Right ventricle myocardium superior (tissue), 1 donor: ENCODE measurements at regions not wholly inside any gene's neighbourhood (a gene's known extent, or its start where the extent isn't known, plus 50 kb on each side); places are given as distances from the start of the nearest gene placed in this dataset.
A peak's percentile ranks its signal among the peaks of the same experiment; 100 is the strongest.
"Not testable (repeated sequence)": the region's sequence is repeated elsewhere in the genome, so short reads cannot be mapped to it uniquely, and the experiment has no call there.

Experiments used
- ATAC-seq: fragments of 200-7000 bp; cut with Tn5 transposase; one replicate; pipeline ENCODE4 v1.9.1; 2020; ENCODE audit warnings: mild to moderate bottlenecking; ENCODE audit not compliant: poor library complexity
- DNase-seq: peaks from one replicate; pipeline ENCODE4 v3.0.0-alpha.2; 2020
- intact Hi-C: fragments of 100-400 bp; cut with DNase I; formaldehyde crosslinking; loops from one replicate; pipeline ENCODE4 v1.11.2; 2022
- donor health status: DM: no; HTN: yes; CAD: no; lungs with severe emphysema.

DNA sequence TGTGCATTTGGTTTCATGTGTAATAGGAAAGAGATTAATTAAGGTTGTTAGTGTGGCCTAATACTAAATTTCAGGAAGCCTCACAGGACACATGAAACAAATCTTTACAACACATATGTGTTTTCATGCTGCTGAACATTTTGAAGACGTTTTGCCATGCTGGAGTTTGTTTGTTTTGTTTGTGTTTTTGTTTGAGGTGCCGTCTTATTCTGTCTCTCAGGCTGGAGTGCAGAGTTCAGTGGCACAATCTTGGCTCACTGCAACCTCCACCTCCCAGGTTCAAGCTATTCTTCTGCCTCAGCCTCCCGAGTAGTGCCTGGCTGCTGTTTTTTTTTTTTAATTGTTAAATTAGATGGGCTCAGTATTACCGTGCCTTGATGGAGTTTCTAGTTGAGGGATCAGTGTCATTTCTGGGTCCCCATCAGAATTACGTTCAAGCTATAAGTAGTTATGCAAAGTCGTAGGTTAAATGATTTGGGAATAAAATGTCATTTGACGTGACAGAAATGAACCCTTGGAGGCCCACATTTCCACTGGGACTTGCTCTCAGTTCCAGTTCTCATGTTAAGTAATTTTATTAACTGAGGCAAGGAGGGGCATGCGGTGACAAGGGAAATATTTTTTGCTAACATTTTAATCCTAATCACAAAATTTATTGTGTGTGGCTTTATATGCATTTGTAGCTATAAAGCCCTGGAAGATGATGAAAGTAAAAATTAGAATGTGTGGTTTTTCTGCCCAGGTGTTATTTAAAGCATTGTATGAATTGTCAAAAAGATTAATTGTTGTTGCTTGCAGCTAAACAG is 196.9 kb downstream of the TM9SF2 start:
- intact Hi-C loops, result no loop called here
- no peak for ATAC-seq
- no peak for DNase-seq

GRCh38 chr13:99695857-99696256 is 194.6 kb downstream of the TM9SF2 start:
- DNase-seq, result no peak
- intact Hi-C loops, result no loop called here
- ATAC-seq, result no peak

DNA sequence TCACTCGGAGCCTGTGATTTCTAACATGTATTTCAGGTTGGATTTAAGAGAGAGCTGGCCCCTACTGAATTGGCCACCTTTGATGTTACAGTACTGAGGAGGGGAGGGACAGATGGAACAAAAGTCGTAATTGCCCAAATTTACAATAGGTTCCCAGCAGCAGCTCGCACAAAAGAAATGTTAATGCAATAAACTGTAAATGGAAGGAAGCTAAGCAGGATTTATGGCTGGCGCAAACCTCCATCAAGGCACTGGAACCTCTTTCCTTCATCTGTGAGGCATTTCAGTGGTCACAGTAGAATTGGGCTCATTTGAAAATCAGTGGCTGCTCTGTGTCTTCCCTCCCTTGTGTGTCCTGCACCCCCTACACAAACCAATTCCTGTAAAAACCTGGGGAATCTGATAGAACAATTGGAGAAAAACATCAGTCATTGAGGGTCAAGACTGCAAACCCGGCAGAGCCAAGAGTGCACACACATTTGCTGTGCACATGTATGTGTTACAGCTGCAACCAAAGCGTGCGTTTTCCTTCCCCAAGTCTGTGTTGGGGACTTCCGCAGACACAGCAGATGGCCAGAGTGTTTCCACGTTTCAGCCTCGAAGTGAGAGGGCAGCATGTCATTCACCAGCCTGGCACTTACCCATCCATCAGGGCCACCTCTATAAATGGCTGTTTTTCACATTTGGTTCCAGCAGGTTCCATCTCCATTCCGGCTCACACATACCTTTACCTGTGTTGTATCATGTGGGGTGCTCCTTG is 192.8 kb downstream of the TM9SF2 start:
- DNase-seq (no peak), ATAC-seq (no peak)
- intact Hi-C loops, result no loop called here

- intact Hi-C loops, result no loop called here
- ATAC-seq, result no peak
- no peak for DNase-seq
These were observed 192.1 kb downstream of the TM9SF2 start for GRCh38 chr13:99693351-99693750.

GRCh38 chr13:99692854-99693253 is 191.6 kb downstream of the TM9SF2 start:
- no peak for DNase-seq
- ATAC-seq, result no peak
- intact Hi-C loops, result no loop called here

DNA sequence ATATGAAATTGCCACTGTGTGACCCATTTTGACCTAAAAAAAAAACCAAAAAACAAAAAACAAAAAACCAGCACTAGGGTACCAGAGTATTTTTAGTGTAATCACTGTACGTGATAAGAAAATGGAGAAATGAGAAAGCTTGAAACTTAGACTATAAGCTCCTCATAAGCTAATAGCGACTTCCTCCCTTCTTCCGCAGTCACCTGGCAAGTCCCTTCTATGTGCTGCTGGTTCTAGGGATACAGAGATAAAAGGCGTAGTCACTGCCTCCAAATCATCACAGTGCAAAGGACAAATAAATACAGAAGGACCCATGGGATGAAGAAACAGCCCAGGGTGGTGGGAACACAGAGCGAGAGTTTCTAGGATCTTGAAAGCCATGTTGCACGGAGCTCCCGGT is 190.3 kb downstream of the TM9SF2 start:
- intact Hi-C loops, result no loop called here
- DNase-seq (no peak), ATAC-seq (no peak)

GRCh38 chr13:99690426-99691174 is 189.3 kb downstream of the TM9SF2 start:
- intact Hi-C loops, result no loop called here
- no peak for ATAC-seq
- no peak for DNase-seq

DNA sequence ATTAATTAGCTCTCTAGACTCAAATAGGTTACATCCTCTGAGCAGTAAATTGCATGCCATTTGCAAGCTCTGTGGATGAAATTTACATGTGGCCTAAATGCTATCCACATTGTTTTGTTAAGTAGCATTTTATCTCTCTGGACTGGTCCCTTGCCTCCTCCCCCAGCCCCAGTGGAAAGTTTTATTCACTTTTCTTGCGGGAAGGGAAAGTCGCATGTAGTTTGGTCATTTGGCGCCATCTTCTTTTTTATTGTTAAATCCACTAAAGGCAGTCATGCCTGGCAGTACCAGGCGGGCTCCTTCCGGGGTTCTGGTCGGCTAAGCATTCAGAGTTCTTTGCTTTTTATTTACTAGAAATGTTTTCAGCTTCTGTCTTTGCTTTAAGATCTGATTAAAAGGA is 188.7 kb downstream of the TM9SF2 start:
- ATAC-seq (no peak), DNase-seq (no peak)
- intact Hi-C loops, result no loop called here

GRCh38 chr13:99688776-99689175 is 187.5 kb downstream of the TM9SF2 start:
- no peak for DNase-seq
- no peak for ATAC-seq
- intact Hi-C loops, result no loop called here

GRCh38 chr13:99687723-99688397 is 186.6 kb downstream of the TM9SF2 start:
- intact Hi-C loops, result no loop called here
- ATAC-seq (no peak), DNase-seq (no peak)

- DNase-seq, result no peak
- intact Hi-C loops, result no loop called here
- ATAC-seq, result peak; percentile 30
These were observed 185.7 kb downstream of the TM9SF2 start for GRCh38 chr13:99686944-99687411.

- ATAC-seq (peak; percentile 97), DNase-seq (peak; percentile 60)
- intact Hi-C loops, result no loop called here
These were observed 184.9 kb downstream of the TM9SF2 start for GRCh38 chr13:99686157-99686572.

DNA sequence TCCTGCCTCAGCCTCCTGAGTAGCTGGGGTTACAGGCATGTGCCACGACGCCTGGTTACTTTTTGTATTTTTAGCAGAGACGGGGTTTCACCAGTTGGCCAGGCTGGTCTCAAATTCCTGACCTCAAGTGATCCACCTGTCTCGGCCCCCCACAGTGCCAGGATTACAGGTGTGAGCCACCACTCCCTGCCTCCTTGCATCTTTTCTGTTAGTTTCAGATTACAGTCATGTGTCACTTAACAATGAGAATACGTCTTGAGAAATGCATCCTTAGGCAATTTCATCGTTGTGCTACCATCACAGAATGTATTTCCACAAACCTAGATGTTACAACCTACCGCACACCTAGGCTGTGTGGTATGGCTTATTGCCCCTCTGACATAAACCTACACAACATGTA is 180.4 kb downstream of the TM9SF2 start:
- intact Hi-C loops, result no loop called here
- no peak for ATAC-seq
- no peak for DNase-seq

DNA sequence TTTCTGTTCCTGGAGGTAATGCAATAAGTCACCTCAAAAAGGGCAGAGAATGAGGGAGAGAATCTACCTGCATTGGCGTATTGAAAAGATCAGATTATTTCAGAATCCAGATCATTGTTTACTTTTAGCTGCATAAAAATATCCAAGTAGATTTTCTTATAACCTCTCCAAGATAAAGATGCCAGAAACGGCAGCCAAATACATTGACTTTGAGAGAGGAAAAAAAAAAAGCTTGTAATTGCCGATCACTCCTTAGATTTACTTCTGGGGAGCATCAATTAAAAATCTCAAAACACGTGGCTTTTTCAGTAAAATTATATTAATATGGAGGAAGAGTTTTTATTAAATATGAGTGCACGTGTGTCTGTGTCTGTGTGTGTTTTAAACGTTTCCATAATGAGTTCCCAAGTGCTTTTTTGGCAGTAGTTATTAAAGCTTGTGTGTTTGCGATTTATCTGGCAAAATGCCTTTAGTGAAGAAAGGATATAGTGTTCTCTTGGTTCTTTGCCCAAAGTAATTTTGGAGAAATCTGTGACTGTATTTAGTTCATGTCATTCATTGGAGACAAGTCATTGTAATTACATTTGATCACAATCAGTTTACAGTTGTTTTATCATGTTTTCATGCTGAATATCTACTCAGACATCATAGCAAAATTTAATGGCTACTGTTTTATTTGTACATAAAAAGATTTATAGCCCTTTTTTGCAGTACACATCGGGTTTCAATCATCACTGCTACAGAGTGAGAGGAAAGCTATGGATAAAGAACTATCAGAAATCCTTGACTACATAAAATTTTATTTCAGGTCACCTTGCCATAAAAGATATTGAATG is 176.1 kb downstream of the TM9SF2 start:
- no peak for ATAC-seq
- intact Hi-C loops, result no loop called here
- no peak for DNase-seq

DNA sequence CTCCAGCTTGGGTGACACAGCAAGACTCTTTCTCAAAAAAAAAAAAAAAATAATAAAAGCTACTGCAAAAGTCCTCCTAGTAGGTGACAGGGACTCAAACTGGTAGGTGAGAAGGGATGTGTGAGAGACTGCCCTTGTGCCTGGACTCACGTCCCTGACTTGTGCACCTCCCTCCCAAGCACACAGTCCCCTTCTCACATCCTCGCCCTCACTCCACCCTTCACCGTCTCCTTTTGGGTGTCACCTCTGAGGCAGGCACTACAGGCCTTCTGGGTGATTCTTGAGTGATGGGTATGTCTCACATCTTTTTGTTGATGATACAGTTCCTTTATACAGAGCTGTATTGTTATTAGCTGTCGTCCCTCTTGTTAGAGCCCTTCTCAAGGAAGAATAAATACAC is 170.5 kb downstream of the TM9SF2 start:
- no peak for DNase-seq
- ATAC-seq, result no peak
- intact Hi-C loops, result no loop called here

DNA sequence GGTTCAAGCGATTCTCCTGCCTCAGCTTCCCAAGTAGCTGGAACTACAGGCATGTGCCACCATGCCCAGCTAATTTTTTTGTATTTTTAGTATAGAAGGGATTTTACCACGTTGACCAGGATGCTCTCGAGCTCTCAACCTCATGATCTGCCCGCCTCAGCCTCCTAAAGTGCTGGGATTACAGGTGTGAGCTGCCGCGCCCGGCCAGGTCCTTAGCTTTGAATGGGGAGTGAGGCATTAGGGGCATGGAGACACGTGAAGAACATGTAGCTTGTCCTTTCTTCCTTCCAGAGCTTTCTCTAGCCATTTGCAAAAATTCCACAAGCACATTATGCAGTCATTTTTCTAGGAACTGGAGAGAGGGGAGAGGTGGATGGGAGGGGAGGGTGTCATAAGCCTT is 167.8 kb downstream of the TM9SF2 start:
- not testable (repeated sequence) for ATAC-seq, DNase-seq

DNA sequence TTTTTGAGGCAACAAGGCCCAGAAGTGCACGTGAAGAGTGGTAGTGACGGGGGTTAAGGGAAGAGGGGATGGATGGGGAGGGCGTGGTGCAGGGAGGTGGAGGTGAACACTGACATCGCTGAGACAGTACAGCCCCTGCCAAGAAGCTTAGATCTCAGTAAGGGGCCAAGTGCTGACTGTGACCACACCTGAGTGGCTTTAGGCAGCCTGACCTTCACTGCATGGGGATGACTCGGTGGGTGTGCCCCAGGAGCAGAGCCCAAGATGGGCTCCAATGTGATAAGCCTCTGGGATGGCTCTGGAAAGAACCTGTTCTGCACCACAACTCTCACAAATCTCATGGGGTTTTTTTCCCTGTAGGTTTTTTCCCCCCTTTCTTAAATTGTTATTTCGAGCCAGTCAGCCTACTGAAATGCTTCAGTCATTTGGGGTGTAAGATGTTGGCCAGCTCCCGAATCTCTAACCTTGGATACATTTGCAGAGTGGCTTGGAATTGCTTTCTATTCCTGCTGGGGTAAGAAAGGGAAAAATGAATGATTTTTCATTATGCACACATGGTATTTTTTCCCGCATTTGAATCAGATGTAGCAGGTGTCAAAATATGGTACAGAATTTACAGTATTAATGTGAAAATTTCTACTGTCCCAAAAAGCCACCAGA is 165.0 kb downstream of the TM9SF2 start:
- ATAC-seq (no peak), DNase-seq (no peak)
- intact Hi-C loops, result no loop called here

More for the DNA sequence above, 167.8 kb downstream of the TM9SF2 start:
- intact Hi-C loops, result not testable (repeated sequence)

DNA sequence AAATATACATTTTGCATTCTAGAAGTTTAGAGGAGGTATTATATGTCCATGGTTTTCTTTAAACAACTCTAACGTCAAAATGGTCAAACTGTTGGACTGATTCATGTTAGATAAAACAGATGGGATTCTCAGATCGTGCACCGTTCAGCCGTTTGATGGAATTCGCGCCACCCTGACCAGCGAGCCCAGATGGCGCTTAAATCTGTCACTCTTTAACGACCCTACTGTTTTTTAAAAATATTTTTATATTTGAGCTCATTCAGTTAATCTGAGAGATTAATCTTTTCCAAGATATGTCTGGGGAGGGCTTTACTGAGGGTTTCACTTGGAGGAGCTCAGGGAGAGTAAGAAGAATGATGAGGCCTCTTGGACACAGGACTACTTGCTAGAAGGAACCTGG is 164.4 kb downstream of the TM9SF2 start:
- DNase-seq (no peak), ATAC-seq (no peak)
- intact Hi-C loops, result no loop called here
